Fibroblast of peridontal ligament (primary cell): ENCODE measurements at regions not wholly inside any gene's neighbourhood (a gene's known extent, or its start where the extent isn't known, plus 50 kb on each side); places are given as distances from the start of the nearest gene placed in this dataset.

Experiments
- DNase-seq: peaks from one replicate; pipeline ENCODE4 v3.0.0-alpha.2; 2010; ENCODE audit errors: extremely low read depth

- DNase-seq: no peak
Observed at GRCh38 chr19:31980796-31981195, 364.6 kb upstream of the ZNF507 start.

GRCh38 chr19:31981545-31981944 lies 363.9 kb upstream of the ZNF507 start:
- no peak for DNase-seq

GRCh38 chr19:31983647-31984046 lies 361.8 kb upstream of the ZNF507 start:
- no peak for DNase-seq

GRCh38 chr19:31985001-31985605 lies 360.3 kb upstream of the ZNF507 start:
- DNase-seq: no peak

GRCh38 chr19:31986951-31987350 lies 358.5 kb upstream of the ZNF507 start:
- no peak for DNase-seq

GRCh38 chr19:31988256-31988655 lies 357.2 kb upstream of the ZNF507 start:
- DNase-seq: no peak

GRCh38 chr19:31991984-31992655 lies 353.3 kb upstream of the ZNF507 start:
- DNase-seq: no peak

- DNase-seq: no peak
Observed at GRCh38 chr19:31992750-31993149, 352.7 kb upstream of the ZNF507 start.

- no peak for DNase-seq
Observed at GRCh38 chr19:31995546-31995945, 349.9 kb upstream of the ZNF507 start.

GRCh38 chr19:32010071-32010470 lies 335.3 kb upstream of the ZNF507 start:
- DNase-seq: no peak

GRCh38 chr19:32012206-32012605 lies 333.2 kb upstream of the ZNF507 start:
- no peak for DNase-seq

GRCh38 chr19:32012886-32013631 lies 332.4 kb upstream of the ZNF507 start:
- DNase-seq: no peak

GRCh38 chr19:32017176-32017953 lies 328.0 kb upstream of the ZNF507 start:
- no peak for DNase-seq

GRCh38 chr19:32018014-32018413 lies 327.4 kb upstream of the ZNF507 start:
- DNase-seq: no peak

GRCh38 chr19:32020538-32020937 lies 324.9 kb upstream of the ZNF507 start:
- no peak for DNase-seq

- DNase-seq: no peak
Observed at GRCh38 chr19:32022044-32022640, 323.3 kb upstream of the ZNF507 start.

- no peak for DNase-seq
Observed at GRCh38 chr19:32022731-32023563, 322.5 kb upstream of the ZNF507 start.

- DNase-seq: no peak
Observed at GRCh38 chr19:32023564-32023832, 321.9 kb upstream of the ZNF507 start.

- DNase-seq: no peak
Observed at GRCh38 chr19:32029235-32029634, 316.2 kb upstream of the ZNF507 start.

GRCh38 chr19:32032561-32032960 lies 312.8 kb upstream of the ZNF507 start:
- DNase-seq: no peak

- no peak for DNase-seq
Observed at GRCh38 chr19:32035626-32036025, 309.8 kb upstream of the ZNF507 start.
